ENCODE measurements at regions not wholly inside any gene's neighbourhood (a gene's known extent, or its start where the extent isn't known, plus 50 kb on each side); places are given as distances from the start of the nearest gene placed in this dataset.

DNA sequence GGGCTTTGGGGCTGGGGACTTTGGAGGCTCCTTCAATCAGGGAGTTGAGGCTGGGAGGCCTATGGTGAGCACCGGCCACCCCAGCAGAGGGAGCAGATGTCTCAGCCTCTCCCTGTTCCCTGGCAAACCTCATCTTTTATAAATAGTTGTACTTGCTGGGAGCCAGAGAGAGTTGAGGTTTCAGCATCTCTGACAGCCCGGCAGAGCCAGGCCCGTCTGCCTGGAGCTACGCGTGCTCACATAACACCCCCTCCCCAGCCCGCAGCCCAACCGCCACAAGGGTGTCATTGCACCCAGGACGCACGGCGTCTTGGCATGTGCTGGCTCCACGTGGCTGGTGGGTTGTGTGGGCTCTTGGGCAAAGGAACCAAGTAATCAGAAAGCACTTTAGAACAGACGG is 127.1 kb downstream of the CHST1 start:
- Histone ChIP-seq H3K4me1 (no peaks in the 10 kb centered on the region), H3K9me3 (no peaks in the 10 kb centered on the region), H3K4me3 (no peak overlapping the region), H3K36me3 (no peaks in the 10 kb centered on the region), H3K27me3 (no peaks in the 10 kb centered on the region), H3K27ac (no peak overlapping the region)
- intact Hi-C loops (cut with DNase I) = no loop called here
- ATAC-seq (peak; percentile 8), DNase-seq (no peak)
- TF ChIP-seq, protein P1, sequence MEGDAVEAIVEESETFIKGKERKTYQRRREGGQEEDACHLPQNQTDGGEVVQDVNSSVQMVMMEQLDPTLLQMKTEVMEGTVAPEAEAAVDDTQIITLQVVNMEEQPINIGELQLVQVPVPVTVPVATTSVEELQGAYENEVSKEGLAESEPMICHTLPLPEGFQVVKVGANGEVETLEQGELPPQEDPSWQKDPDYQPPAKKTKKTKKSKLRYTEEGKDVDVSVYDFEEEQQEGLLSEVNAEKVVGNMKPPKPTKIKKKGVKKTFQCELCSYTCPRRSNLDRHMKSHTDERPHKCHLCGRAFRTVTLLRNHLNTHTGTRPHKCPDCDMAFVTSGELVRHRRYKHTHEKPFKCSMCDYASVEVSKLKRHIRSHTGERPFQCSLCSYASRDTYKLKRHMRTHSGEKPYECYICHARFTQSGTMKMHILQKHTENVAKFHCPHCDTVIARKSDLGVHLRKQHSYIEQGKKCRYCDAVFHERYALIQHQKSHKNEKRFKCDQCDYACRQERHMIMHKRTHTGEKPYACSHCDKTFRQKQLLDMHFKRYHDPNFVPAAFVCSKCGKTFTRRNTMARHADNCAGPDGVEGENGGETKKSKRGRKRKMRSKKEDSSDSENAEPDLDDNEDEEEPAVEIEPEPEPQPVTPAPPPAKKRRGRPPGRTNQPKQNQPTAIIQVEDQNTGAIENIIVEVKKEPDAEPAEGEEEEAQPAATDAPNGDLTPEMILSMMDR (IDR thresholded peaks at IDR 0.05) = no peak

DNA sequence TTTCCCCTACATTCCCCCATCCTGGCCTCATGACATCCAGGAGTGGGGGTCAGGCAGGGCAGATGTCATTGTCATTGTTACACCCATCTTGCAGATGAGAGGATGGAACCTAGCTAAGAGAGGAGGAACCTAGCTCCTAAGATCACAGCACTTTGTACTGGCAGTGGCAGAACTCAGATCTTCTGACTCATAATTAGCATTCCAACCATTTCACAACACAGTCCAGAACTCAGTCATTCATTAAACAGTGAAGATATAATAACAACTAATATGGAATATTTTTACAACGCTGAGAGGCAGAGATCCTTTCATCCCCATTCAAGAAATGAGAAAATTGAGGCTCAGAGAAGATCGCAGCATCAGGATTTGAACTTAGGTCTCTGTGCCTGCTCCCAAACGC is 127.8 kb downstream of the CHST1 start:
- TF ChIP-seq, protein P1 (IDR thresholded peaks at IDR 0.05) = no peak
- no peak for DNase-seq
- Histone ChIP-seq H3K27me3 (no peaks in the 10 kb centered on the region), H3K36me3 (no peaks in the 10 kb centered on the region), H3K4me3 (no peak overlapping the region), H3K4me1 (no peaks in the 10 kb centered on the region), H3K9me3 (no peaks in the 10 kb centered on the region), H3K27ac (no peak overlapping the region)
- intact Hi-C loops (cut with DNase I) = no loop called here
- ATAC-seq = no peak

DNA sequence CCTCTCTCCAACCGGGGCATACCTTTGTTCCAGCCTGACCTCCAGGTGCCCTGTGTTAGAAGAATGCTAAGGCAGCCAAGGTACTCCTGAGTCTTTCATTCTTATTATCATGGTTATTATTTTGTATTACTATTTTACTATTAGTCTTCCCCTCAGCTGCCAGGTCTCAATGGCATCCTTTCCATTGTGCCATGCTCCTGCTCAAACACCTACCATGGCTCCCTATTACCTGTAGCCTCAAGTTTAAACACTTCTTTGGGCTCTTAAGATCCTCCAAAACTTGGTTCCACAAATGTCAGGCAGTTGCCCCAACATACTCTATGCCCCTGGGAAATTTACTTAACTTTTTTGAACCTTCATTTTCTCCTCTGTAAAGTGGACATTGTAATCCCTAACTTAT is 130.4 kb downstream of the CHST1 start:
- TF ChIP-seq, protein P1 (IDR thresholded peaks at IDR 0.05) = no peak
- Histone ChIP-seq H3K27ac (no peak overlapping the region), H3K4me3 (no peak overlapping the region), H3K4me1 (no peaks in the 10 kb centered on the region), H3K27me3 (no peaks in the 10 kb centered on the region), H3K9me3 (no peaks in the 10 kb centered on the region), H3K36me3 (no peaks in the 10 kb centered on the region)
- ATAC-seq = no peak
- DNase-seq = no peak
- intact Hi-C loops (cut with DNase I) = no loop called here

DNA sequence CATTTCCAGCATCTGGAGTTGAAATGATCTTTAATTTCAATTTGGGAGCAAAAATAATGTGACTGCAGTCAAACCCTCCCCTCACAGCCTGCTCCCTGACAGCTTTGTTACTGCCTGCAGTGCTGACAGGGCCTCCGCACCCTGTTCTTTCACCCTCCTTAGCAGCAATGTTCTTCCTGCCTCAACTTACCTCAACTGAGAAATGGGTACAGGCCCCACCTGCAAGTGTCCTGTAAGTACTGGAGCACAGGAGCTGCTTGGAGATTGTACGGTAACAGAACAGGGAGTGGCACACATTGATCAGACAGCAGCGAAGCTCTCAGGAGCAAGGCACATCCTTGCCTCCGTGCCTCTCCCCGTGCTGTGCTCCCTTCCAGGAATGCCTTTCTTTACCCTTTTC is 131.3 kb downstream of the CHST1 start:
- intact Hi-C loops (cut with DNase I) = no loop called here
- no peaks in the 10 kb centered on the region for H3K27me3 ChIP-seq
- TF ChIP-seq, protein P1 (IDR thresholded peaks at IDR 0.05) = no peak

DNA sequence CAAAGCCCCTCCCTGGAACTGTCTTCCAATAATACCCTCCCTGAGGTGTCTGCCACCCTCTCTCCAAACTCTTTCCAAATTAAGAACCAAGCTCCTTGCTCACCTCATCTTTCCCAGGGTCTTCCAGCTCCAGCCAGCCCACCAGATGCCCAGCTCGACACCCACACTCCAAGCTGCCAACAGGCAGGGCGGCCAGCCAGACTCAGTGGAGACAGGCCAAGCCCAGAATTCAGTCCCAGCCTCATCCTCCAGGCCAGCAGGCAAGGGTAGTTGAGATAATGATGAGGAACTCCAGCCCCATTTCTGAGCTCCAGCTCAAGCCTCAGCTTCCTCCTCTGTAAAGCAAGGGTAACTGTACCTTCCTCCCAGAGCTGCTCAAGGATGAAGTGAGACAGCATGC is 132.9 kb downstream of the CHST1 start:
- no peak for DNase-seq
- H3K27me3 ChIP-seq = no peaks in the 10 kb centered on the region
- no peaks in the 10 kb centered on the region for H3K9me3 ChIP-seq
- TF ChIP-seq, protein P1 (IDR thresholded peaks at IDR 0.05) = no peak
- no peaks in the 10 kb centered on the region for H3K4me1 ChIP-seq
- intact Hi-C loops (cut with DNase I) = no loop called here
- H3K27ac ChIP-seq = no peak overlapping the region
- no peak for ATAC-seq
- H3K36me3 ChIP-seq = no peaks in the 10 kb centered on the region
- no peak overlapping the region for H3K4me3 ChIP-seq

More for the DNA sequence above, 131.3 kb downstream of the CHST1 start:
- no peak for DNase-seq
- H3K4me1 ChIP-seq = no peaks in the 10 kb centered on the region
- no peaks in the 10 kb centered on the region for H3K36me3 ChIP-seq
- no peak for ATAC-seq
- H3K4me3 ChIP-seq = no peak overlapping the region
- H3K27ac ChIP-seq = no peak overlapping the region
- no peaks in the 10 kb centered on the region for H3K9me3 ChIP-seq

DNA sequence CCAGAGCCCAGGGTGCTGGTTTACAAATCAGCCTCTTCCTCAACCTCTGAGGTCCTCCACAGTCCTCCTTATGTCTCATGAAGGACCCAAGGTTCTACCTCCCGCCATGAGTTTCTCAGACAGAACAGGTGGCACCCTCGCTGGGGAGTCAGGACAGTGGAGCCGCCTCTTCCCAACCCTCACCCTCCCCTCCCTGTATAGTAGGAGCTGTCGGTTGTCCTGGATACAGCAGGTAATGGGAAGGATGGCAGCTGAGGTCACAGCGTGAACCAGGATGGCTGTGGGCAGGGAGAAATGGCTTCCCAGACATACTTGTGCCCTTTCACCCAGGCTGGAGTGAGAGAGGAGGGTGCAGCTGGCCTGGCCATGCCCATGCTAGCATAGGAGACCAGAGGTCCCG is 134.6 kb downstream of the CHST1 start:
- TF ChIP-seq, protein P1 (IDR thresholded peaks at IDR 0.05) = no peak
- H3K36me3 ChIP-seq = no peaks in the 10 kb centered on the region
- no peak for DNase-seq
- no peak overlapping the region for H3K27ac ChIP-seq
- no peaks in the 10 kb centered on the region for H3K4me1 ChIP-seq
- H3K9me3 ChIP-seq = no peaks in the 10 kb centered on the region
- no peak for ATAC-seq
- H3K4me3 ChIP-seq = no peak overlapping the region
- intact Hi-C loops (cut with DNase I) = no loop called here
- H3K27me3 ChIP-seq = no peaks in the 10 kb centered on the region
